Endothelial cell of umbilical vein (primary cell): ENCODE measurements at regions not wholly inside any gene's neighbourhood (a gene's known extent, or its start where the extent isn't known, plus 50 kb on each side); places are given as distances from the start of the nearest gene placed in this dataset.

ENCODE experiments used
- BruUV-seq: library from RNA; stranded (reverse); fragments of 400-500 nt; replicated peaks from 2 replicates; lab custom pipeline; 2021; lab: Mats Ljungman, UMichigan
- CTCF ChIA-PET: fragments of 300-600, 350-600 bp; sonication (Branson Sonifier 250); formaldehyde crosslinking; loops from one replicate; lab custom pipeline; 2021; ENCODE audit warnings: antibody characterized with exemption, inconsistent platforms; lab: Charles Lee
- POLR2A ChIA-PET: fragments of 300-600, 350-600 bp; sonication (Branson Sonifier 250); formaldehyde crosslinking; loops from one replicate; lab custom pipeline; 2021; ENCODE audit warnings: antibody characterized with exemption, inconsistent platforms; lab: Charles Lee
- DNase-seq: peaks from one replicate; pipeline ENCODE4 v3.0.0-alpha.2; 2011; ENCODE audit warnings: low read depth, low spot score
- FAIRE-seq: peaks from 2 replicates; lab custom pipeline; 2011; peaks lifted over from hg19 to GRCh38; lab: Jason Lieb, UNC
- H2AFZ ChIP-seq: 2 replicates; pipeline ENCODE4 v1.6.0; 2012; ENCODE audit warnings: low read depth, low read length, control low read depth, inconsistent platforms
- H3K27ac ChIP-seq: 2 replicates; pipeline ENCODE4 v1.5.1; 2011; ENCODE audit warnings: low read depth, mild to moderate bottlenecking, control low read depth, low read length, moderate library complexity; ENCODE audit not compliant: insufficient read depth
- H3K27me3 ChIP-seq, 2 experiments: 2 replicates each; pipeline versions ENCODE4 v1.6.0 to v1.6.1; 2011; ENCODE audit warnings: low read length in 2 of 2, mixed read lengths in 1 of 2; ENCODE audit not compliant: control insufficient read depth in 2 of 2, insufficient read depth in 2 of 2
- H3K36me3 ChIP-seq, 2 experiments: 2 replicates in 1 of 2; 3 replicates in 1 of 2; pipeline ENCODE4 v1.5.1; 2011; ENCODE audit warnings: low read length in 2 of 2, mild to moderate bottlenecking in 1 of 2, moderate library complexity in 1 of 2; ENCODE audit not compliant: control insufficient read depth in 2 of 2, insufficient read depth in 2 of 2; ENCODE audit errors: extremely low read depth in 1 of 2
- H3K4me1 ChIP-seq: 3 replicates; pipeline ENCODE4 v1.5.1; 2011; ENCODE audit warnings: mild to moderate bottlenecking, low read length; ENCODE audit not compliant: control insufficient read depth, insufficient read depth; ENCODE audit errors: extremely low read depth
- H3K4me2 ChIP-seq: 2 replicates; pipeline ENCODE4 v1.6.1; 2011; ENCODE audit warnings: low read length, control low read depth, mixed read lengths; ENCODE audit not compliant: insufficient read depth
- H3K4me3 ChIP-seq, 3 experiments: fragments of 200-600 bp in 1 of 3; sonication (generic), shearing (Covaris generic) in 1 of 3; replicated peaks in 1 of 3; 2 replicates each; pipeline ENCODE4 v1.5.1; 2011 to 2016; ENCODE audit warnings: control low read depth in 3 of 3, low read length in 3 of 3, mild to moderate bottlenecking in 2 of 3, inconsistent platforms in 1 of 3, low read depth in 1 of 3, moderate library complexity in 1 of 3; ENCODE audit not compliant: insufficient read depth in 1 of 3
- H3K79me2 ChIP-seq: 2 replicates; pipeline ENCODE4 v1.6.0; 2012; ENCODE audit warnings: low read length, inconsistent platforms; ENCODE audit not compliant: control insufficient read depth, insufficient read depth
- H3K9ac ChIP-seq: replicated peaks from 2 replicates; pipeline ENCODE3; 2011; ENCODE audit warnings: low read length, control low read depth; ENCODE audit not compliant: insufficient read depth; ENCODE audit errors: extremely low read depth
- H3K9me1 ChIP-seq: replicated peaks from 3 replicates; pipeline ENCODE4 v1.6.0; 2011; ENCODE audit warnings: mild to moderate bottlenecking, low read length; ENCODE audit not compliant: control insufficient read depth, insufficient read depth; ENCODE audit errors: extremely low read depth
- H3K9me3 ChIP-seq: replicated peaks from 2 replicates; pipeline ENCODE4 v1.5.1; 2012; ENCODE audit warnings: low read length, inconsistent platforms; ENCODE audit not compliant: control insufficient read depth, insufficient read depth
- H4K20me1 ChIP-seq: replicated peaks from 2 replicates; pipeline ENCODE3; 2011; ENCODE audit warnings: mild to moderate bottlenecking, low read length; ENCODE audit not compliant: control insufficient read depth, insufficient read depth; ENCODE audit errors: extremely low read depth
- FOS ChIP-seq: IDR thresholded peaks from 2 replicates; pipeline ENCODE4 v1.6.1; 2011; ENCODE audit warnings: mild to moderate bottlenecking, low read length, moderate library complexity, borderline replicate concordance; ENCODE audit not compliant: insufficient read depth
- GATA2 ChIP-seq: IDR thresholded peaks from 2 replicates; pipeline ENCODE4 v1.7.0; 2011; ENCODE audit warnings: low read depth, mild to moderate bottlenecking, moderate library complexity, mixed read lengths, low read length; ENCODE audit not compliant: insufficient read length, insufficient read depth
- JUN ChIP-seq: IDR thresholded peaks from 2 replicates; pipeline ENCODE4 v1.6.1; 2011; ENCODE audit warnings: borderline replicate concordance, low read depth; ENCODE audit not compliant: insufficient read length, insufficient read depth
- MYC ChIP-seq: IDR thresholded peaks from one replicate; pipeline ENCODE4 v1.6.1; 2011; ENCODE audit warnings: mild to moderate bottlenecking, low read depth, low read length
- POLR2A ChIP-seq: IDR thresholded peaks from 2 replicates; pipeline ENCODE4 v1.6.1; 2012; ENCODE audit warnings: low read depth, mild to moderate bottlenecking, control low read depth, low read length
- dilution Hi-C: fragments of 300-500 bp; cut with MboI; formaldehyde crosslinking; loops from one replicate; pipeline ENCODE4 v1.15.0; 2019; ENCODE audit warnings: low sequenced_read_pairs; ENCODE audit not compliant: extremely low pct_ligation_motif_present
- intact Hi-C: fragments of 100-400 bp; cut with micrococcal nuclease; formaldehyde crosslinking; loops from one replicate; pipeline ENCODE4 v1.10.0; 2022
- TF ChIP-seq, protein P1 (sequence below), 2 donors: IDR thresholded peaks; 1 replicate in 1 of 2; 2 replicates in 1 of 2; pipeline ENCODE4 v1.5.1; 2011; ENCODE audit warnings: low read length in 2 of 2, mild to moderate bottlenecking in 2 of 2, moderate library complexity in 2 of 2, control low read depth in 1 of 2, inconsistent platforms in 1 of 2, low read depth in 1 of 2; ENCODE audit not compliant: insufficient read depth in 1 of 2; ENCODE audit errors: extremely low read depth in 1 of 2
- TF ChIP-seq, protein P2 (sequence below): IDR thresholded peaks from 2 replicates; pipeline ENCODE4 v1.6.1; 2011; ENCODE audit not compliant: insufficient read depth, insufficient read length

DNA sequence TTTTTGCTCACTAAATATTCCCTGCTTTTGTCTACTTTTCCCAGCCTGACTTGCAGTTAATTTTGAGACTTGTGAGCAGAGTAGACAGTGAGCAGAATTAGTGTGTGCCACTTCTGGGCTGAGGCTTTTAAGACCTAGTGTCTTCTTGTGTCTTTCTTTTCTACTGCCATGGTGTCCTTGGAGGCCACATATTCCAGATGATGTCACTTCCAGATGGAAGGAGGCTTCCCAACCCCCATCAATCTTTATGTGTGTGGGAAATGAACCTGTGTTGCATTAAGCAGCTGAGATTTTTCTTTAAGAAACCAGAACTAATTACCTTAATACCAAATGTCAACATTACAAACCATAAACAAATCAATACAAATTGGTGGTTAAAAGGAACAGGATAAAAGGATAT lies 774.7 kb upstream of the ROBO1 start:
- POLR2A ChIA-PET, result no interaction called here
- Histone ChIP-seq H3K79me2 (no peaks in the 10 kb centered on the region), H3K4me1 (no peaks in the 10 kb centered on the region), H2AFZ (no peak overlapping the region), H4K20me1 (no peaks in the 10 kb centered on the region), H3K36me3 (no peaks in the 10 kb centered on the region), H3K9me1 (no peaks in the 10 kb centered on the region), H3K4me3 (no peak overlapping the region), H3K4me2 (no peak overlapping the region), H3K27ac (no peak overlapping the region), H3K9ac (no peak overlapping the region), H3K27me3 (no peaks in the 10 kb centered on the region), H3K9me3 (no peaks in the 10 kb centered on the region)
- CTCF ChIA-PET, result no interaction called here
- no TSS peak for BruUV-seq
- dilution Hi-C loops (no loop called here), intact Hi-C loops (no loop called here)
- no peak for FAIRE-seq
- no peak for DNase-seq
- TF ChIP-seq, protein P1, sequence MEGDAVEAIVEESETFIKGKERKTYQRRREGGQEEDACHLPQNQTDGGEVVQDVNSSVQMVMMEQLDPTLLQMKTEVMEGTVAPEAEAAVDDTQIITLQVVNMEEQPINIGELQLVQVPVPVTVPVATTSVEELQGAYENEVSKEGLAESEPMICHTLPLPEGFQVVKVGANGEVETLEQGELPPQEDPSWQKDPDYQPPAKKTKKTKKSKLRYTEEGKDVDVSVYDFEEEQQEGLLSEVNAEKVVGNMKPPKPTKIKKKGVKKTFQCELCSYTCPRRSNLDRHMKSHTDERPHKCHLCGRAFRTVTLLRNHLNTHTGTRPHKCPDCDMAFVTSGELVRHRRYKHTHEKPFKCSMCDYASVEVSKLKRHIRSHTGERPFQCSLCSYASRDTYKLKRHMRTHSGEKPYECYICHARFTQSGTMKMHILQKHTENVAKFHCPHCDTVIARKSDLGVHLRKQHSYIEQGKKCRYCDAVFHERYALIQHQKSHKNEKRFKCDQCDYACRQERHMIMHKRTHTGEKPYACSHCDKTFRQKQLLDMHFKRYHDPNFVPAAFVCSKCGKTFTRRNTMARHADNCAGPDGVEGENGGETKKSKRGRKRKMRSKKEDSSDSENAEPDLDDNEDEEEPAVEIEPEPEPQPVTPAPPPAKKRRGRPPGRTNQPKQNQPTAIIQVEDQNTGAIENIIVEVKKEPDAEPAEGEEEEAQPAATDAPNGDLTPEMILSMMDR (IDR thresholded peaks at IDR 0.05; ENCODE audit: extremely low read depth in 1 of 2, insufficient read depth in 1 of 2, low read depth in 1 of 2, low read length in 2 of 2), result no peak
- TF ChIP-seq GATA2 (no peak), MYC (no peak), FOS (no peak), POLR2A (no peak), JUN (no peak)
- TF ChIP-seq, protein P2, sequence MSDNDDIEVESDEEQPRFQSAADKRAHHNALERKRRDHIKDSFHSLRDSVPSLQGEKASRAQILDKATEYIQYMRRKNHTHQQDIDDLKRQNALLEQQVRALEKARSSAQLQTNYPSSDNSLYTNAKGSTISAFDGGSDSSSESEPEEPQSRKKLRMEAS, result no peak
